HL-60 (cell line): ENCODE measurements at regions not wholly inside any gene's neighbourhood (a gene's known extent, or its start where the extent isn't known, plus 50 kb on each side); places are given as distances from the start of the nearest gene placed in this dataset.

Experiments
- GABPA ChIP-seq: IDR thresholded peaks from 2 replicates; pipeline ENCODE4 v1.6.1; 2012; ENCODE audit warnings: low read depth
- POLR2AphosphoS5 ChIP-seq: IDR thresholded peaks from 2 replicates; pipeline ENCODE4 v1.6.1; 2012; ENCODE audit warnings: low read depth
- SPI1 ChIP-seq: IDR thresholded peaks from 2 replicates; pipeline ENCODE4 v1.6.1; 2012; ENCODE audit warnings: low read depth, mild to moderate bottlenecking, borderline replicate concordance
- TF ChIP-seq, protein P1 (sequence below): IDR thresholded peaks from one replicate; pipeline ENCODE4 v1.5.1; 2011; ENCODE audit warnings: low read length, control low read depth, inconsistent platforms; ENCODE audit not compliant: insufficient read depth
- TF ChIP-seq, protein P2 (sequence below): IDR thresholded peaks from 2 replicates; pipeline ENCODE4 v1.6.1; 2012; ENCODE audit warnings: low read depth; ENCODE audit not compliant: insufficient replicate concordance

DNA sequence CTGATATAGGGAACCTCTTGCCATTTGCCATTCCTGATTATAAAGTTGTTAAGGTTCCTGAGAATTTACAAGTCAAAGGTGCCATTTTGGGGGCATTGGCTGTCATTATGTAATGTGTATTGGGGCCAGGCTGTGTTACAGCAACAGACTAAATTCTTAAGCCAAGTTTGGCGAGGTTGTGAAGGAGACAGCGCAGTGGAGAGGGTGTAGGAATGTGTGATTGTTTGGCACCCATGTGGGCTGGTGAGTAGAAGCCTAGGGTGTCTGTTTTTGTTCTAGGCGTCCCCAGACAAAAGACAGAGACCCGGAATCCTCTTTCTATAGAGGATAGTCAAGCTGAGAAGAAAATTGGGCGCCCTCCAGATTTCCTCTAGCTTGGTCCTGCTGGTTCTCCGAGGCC lies 2535.3 kb downstream of the PCDH7 start:
- TF ChIP-seq, protein P1, sequence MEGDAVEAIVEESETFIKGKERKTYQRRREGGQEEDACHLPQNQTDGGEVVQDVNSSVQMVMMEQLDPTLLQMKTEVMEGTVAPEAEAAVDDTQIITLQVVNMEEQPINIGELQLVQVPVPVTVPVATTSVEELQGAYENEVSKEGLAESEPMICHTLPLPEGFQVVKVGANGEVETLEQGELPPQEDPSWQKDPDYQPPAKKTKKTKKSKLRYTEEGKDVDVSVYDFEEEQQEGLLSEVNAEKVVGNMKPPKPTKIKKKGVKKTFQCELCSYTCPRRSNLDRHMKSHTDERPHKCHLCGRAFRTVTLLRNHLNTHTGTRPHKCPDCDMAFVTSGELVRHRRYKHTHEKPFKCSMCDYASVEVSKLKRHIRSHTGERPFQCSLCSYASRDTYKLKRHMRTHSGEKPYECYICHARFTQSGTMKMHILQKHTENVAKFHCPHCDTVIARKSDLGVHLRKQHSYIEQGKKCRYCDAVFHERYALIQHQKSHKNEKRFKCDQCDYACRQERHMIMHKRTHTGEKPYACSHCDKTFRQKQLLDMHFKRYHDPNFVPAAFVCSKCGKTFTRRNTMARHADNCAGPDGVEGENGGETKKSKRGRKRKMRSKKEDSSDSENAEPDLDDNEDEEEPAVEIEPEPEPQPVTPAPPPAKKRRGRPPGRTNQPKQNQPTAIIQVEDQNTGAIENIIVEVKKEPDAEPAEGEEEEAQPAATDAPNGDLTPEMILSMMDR = no peak
- TF ChIP-seq, protein P2, sequence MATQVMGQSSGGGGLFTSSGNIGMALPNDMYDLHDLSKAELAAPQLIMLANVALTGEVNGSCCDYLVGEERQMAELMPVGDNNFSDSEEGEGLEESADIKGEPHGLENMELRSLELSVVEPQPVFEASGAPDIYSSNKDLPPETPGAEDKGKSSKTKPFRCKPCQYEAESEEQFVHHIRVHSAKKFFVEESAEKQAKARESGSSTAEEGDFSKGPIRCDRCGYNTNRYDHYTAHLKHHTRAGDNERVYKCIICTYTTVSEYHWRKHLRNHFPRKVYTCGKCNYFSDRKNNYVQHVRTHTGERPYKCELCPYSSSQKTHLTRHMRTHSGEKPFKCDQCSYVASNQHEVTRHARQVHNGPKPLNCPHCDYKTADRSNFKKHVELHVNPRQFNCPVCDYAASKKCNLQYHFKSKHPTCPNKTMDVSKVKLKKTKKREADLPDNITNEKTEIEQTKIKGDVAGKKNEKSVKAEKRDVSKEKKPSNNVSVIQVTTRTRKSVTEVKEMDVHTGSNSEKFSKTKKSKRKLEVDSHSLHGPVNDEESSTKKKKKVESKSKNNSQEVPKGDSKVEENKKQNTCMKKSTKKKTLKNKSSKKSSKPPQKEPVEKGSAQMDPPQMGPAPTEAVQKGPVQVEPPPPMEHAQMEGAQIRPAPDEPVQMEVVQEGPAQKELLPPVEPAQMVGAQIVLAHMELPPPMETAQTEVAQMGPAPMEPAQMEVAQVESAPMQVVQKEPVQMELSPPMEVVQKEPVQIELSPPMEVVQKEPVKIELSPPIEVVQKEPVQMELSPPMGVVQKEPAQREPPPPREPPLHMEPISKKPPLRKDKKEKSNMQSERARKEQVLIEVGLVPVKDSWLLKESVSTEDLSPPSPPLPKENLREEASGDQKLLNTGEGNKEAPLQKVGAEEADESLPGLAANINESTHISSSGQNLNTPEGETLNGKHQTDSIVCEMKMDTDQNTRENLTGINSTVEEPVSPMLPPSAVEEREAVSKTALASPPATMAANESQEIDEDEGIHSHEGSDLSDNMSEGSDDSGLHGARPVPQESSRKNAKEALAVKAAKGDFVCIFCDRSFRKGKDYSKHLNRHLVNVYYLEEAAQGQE = no peak
- TF ChIP-seq POLR2AphosphoS5 = no peak
- TF ChIP-seq SPI1 = no peak
- TF ChIP-seq GABPA = no peak
